HG03064 (cell line): ENCODE measurements at regions not wholly inside any gene's neighbourhood (a gene's known extent, or its start where the extent isn't known, plus 50 kb on each side); places are given as distances from the start of the nearest gene placed in this dataset.

Experiments used
- ATAC-seq: cut with Tn5 transposase; IDR thresholded peaks from one replicate; pipeline ENCODE4 v1.9.1; 2021; ENCODE audit warnings: low read depth; ENCODE audit not compliant: unreplicated experiment

GRCh38 chr10:25113191-25114035, 61.4 kb upstream of the GPR158 start:
- no peak for ATAC-seq

DNA sequence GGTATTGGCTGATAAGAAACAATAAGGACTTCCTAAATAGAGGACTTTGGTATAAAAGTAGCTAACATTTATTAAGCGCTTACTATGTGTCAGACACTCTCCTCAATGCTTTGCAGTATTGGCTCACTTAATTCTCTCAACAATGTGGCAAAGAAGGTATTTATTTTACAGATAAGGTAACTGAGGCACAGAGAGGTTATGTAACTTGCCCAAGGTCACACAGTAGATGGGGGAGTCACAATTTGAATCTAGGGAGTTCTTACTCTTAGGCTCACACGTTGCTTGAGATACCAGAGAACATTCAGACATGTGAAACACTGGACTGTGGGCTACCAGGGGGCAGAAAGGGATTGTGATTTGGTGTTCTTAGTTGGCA, 60.8 kb upstream of the GPR158 start:
- ATAC-seq: no peak

GRCh38 chr10:25117757-25118156, 57.0 kb upstream of the GPR158 start:
- no peak for ATAC-seq

- ATAC-seq: no peak
Measured at GRCh38 chr10:25120188-25120587, 54.6 kb upstream of the GPR158 start.
